Mesenteric fat pad (tissue), 1 donor: ENCODE measurements at regions not wholly inside any gene's neighbourhood (a gene's known extent, or its start where the extent isn't known, plus 50 kb on each side); places are given as distances from the start of the nearest gene placed in this dataset.
"Not testable (repeated sequence)": the region's sequence is repeated elsewhere in the genome, so short reads cannot be mapped to it uniquely, and the experiment has no call there.

Experiments
- DNase-seq: peaks from one replicate; pipeline ENCODE4 v3.0.0-alpha.2; 2020; ENCODE audit warnings: low spot score
- donor health status: DM: yes; HTN: yes; CAD: no.

GRCh38 chr9:16267281-16268066 lies 603.0 kb downstream of the BNC2 start:
- no peak for DNase-seq

- DNase-seq: no peak
These were observed 602.2 kb downstream of the BNC2 start for GRCh38 chr9:16268067-16268881.

GRCh38 chr9:16271967-16272366 lies 598.5 kb downstream of the BNC2 start:
- DNase-seq: no peak

- no peak for DNase-seq
These were observed 597.7 kb downstream of the BNC2 start for GRCh38 chr9:16272776-16273175.

GRCh38 chr9:16275795-16276624 lies 594.5 kb downstream of the BNC2 start:
- DNase-seq: no peak

- no peak for DNase-seq
These were observed 593.6 kb downstream of the BNC2 start for GRCh38 chr9:16276866-16277265.

- DNase-seq: no peak
These were observed 593.0 kb downstream of the BNC2 start for GRCh38 chr9:16277471-16277960.

- DNase-seq: no peak
These were observed 592.0 kb downstream of the BNC2 start for GRCh38 chr9:16278326-16278999.

- no peak for DNase-seq
These were observed 588.8 kb downstream of the BNC2 start for GRCh38 chr9:16281707-16282106.

GRCh38 chr9:16282216-16282615 lies 588.3 kb downstream of the BNC2 start:
- no peak for DNase-seq

GRCh38 chr9:16282718-16283117 lies 587.8 kb downstream of the BNC2 start:
- no peak for DNase-seq

GRCh38 chr9:16286160-16286559 lies 584.3 kb downstream of the BNC2 start:
- no peak for DNase-seq

GRCh38 chr9:16289639-16290038 lies 580.8 kb downstream of the BNC2 start:
- no peak for DNase-seq

- DNase-seq: no peak
These were observed 580.3 kb downstream of the BNC2 start for GRCh38 chr9:16290169-16290568.

GRCh38 chr9:16291921-16292320 lies 578.5 kb downstream of the BNC2 start:
- no peak for DNase-seq

- DNase-seq: no peak
These were observed 576.9 kb downstream of the BNC2 start for GRCh38 chr9:16293610-16294009.

- DNase-seq: no peak
These were observed 576.2 kb downstream of the BNC2 start for GRCh38 chr9:16294133-16294770.

GRCh38 chr9:16294940-16295339 lies 575.5 kb downstream of the BNC2 start:
- not testable (repeated sequence) for DNase-seq

GRCh38 chr9:16299368-16299767 lies 571.1 kb downstream of the BNC2 start:
- DNase-seq: not testable (repeated sequence)

- no peak for DNase-seq
These were observed 567.0 kb downstream of the BNC2 start for GRCh38 chr9:16303506-16303905.
